Endothelial cell of umbilical vein (primary cell): ENCODE measurements at regions not wholly inside any gene's neighbourhood (a gene's known extent, or its start where the extent isn't known, plus 50 kb on each side); places are given as distances from the start of the nearest gene placed in this dataset.

Experiments
- BruUV-seq: library from RNA; stranded (reverse); fragments of 400-500 nt; replicated peaks from 2 replicates; lab custom pipeline; 2021; lab: Mats Ljungman, UMichigan
- CTCF ChIA-PET: fragments of 300-600, 350-600 bp; sonication (Branson Sonifier 250); formaldehyde crosslinking; loops from one replicate; lab custom pipeline; 2021; ENCODE audit warnings: antibody characterized with exemption, inconsistent platforms; lab: Charles Lee
- POLR2A ChIA-PET: fragments of 300-600, 350-600 bp; sonication (Branson Sonifier 250); formaldehyde crosslinking; loops from one replicate; lab custom pipeline; 2021; ENCODE audit warnings: antibody characterized with exemption, inconsistent platforms; lab: Charles Lee
- DNase-seq: peaks from one replicate; pipeline ENCODE4 v3.0.0-alpha.2; 2011; ENCODE audit warnings: low read depth, low spot score
- FAIRE-seq: peaks from 2 replicates; lab custom pipeline; 2011; peaks lifted over from hg19 to GRCh38; lab: Jason Lieb, UNC
- H2AFZ ChIP-seq: 2 replicates; pipeline ENCODE4 v1.6.0; 2012; ENCODE audit warnings: low read depth, low read length, control low read depth, inconsistent platforms
- H3K27ac ChIP-seq: 2 replicates; pipeline ENCODE4 v1.5.1; 2011; ENCODE audit warnings: low read depth, mild to moderate bottlenecking, control low read depth, low read length, moderate library complexity; ENCODE audit not compliant: insufficient read depth
- H3K27me3 ChIP-seq, 2 experiments: 2 replicates each; pipeline versions ENCODE4 v1.6.0 to v1.6.1; 2011; ENCODE audit warnings: low read length in 2 of 2, mixed read lengths in 1 of 2; ENCODE audit not compliant: control insufficient read depth in 2 of 2, insufficient read depth in 2 of 2
- H3K36me3 ChIP-seq, 2 experiments: 2 replicates in 1 of 2; 3 replicates in 1 of 2; pipeline ENCODE4 v1.5.1; 2011; ENCODE audit warnings: low read length in 2 of 2, mild to moderate bottlenecking in 1 of 2, moderate library complexity in 1 of 2; ENCODE audit not compliant: control insufficient read depth in 2 of 2, insufficient read depth in 2 of 2; ENCODE audit errors: extremely low read depth in 1 of 2
- H3K4me1 ChIP-seq: 3 replicates; pipeline ENCODE4 v1.5.1; 2011; ENCODE audit warnings: mild to moderate bottlenecking, low read length; ENCODE audit not compliant: control insufficient read depth, insufficient read depth; ENCODE audit errors: extremely low read depth
- H3K4me2 ChIP-seq: 2 replicates; pipeline ENCODE4 v1.6.1; 2011; ENCODE audit warnings: low read length, control low read depth, mixed read lengths; ENCODE audit not compliant: insufficient read depth
- H3K4me3 ChIP-seq, 3 experiments: fragments of 200-600 bp in 1 of 3; sonication (generic), shearing (Covaris generic) in 1 of 3; replicated peaks in 1 of 3; 2 replicates each; pipeline ENCODE4 v1.5.1; 2011 to 2016; ENCODE audit warnings: control low read depth in 3 of 3, low read length in 3 of 3, mild to moderate bottlenecking in 2 of 3, inconsistent platforms in 1 of 3, low read depth in 1 of 3, moderate library complexity in 1 of 3; ENCODE audit not compliant: insufficient read depth in 1 of 3
- H3K79me2 ChIP-seq: 2 replicates; pipeline ENCODE4 v1.6.0; 2012; ENCODE audit warnings: low read length, inconsistent platforms; ENCODE audit not compliant: control insufficient read depth, insufficient read depth
- H3K9ac ChIP-seq: replicated peaks from 2 replicates; pipeline ENCODE3; 2011; ENCODE audit warnings: low read length, control low read depth; ENCODE audit not compliant: insufficient read depth; ENCODE audit errors: extremely low read depth
- H3K9me1 ChIP-seq: replicated peaks from 3 replicates; pipeline ENCODE4 v1.6.0; 2011; ENCODE audit warnings: mild to moderate bottlenecking, low read length; ENCODE audit not compliant: control insufficient read depth, insufficient read depth; ENCODE audit errors: extremely low read depth
- H3K9me3 ChIP-seq: replicated peaks from 2 replicates; pipeline ENCODE4 v1.5.1; 2012; ENCODE audit warnings: low read length, inconsistent platforms; ENCODE audit not compliant: control insufficient read depth, insufficient read depth
- H4K20me1 ChIP-seq: replicated peaks from 2 replicates; pipeline ENCODE3; 2011; ENCODE audit warnings: mild to moderate bottlenecking, low read length; ENCODE audit not compliant: control insufficient read depth, insufficient read depth; ENCODE audit errors: extremely low read depth
- CTCF ChIP-seq, 2 donors: IDR thresholded peaks; 1 replicate in 1 of 2; 2 replicates in 1 of 2; pipeline ENCODE4 v1.5.1; 2011; ENCODE audit warnings: low read length in 2 of 2, mild to moderate bottlenecking in 2 of 2, moderate library complexity in 2 of 2, control low read depth in 1 of 2, inconsistent platforms in 1 of 2, low read depth in 1 of 2; ENCODE audit not compliant: insufficient read depth in 1 of 2; ENCODE audit errors: extremely low read depth in 1 of 2
- EZH2 ChIP-seq: IDR thresholded peaks from 2 replicates; pipeline ENCODE4 v1.6.1; 2012; ENCODE audit warnings: borderline replicate concordance, low read depth, mild to moderate bottlenecking, moderate library complexity, low read length, inconsistent platforms; ENCODE audit not compliant: severe bottlenecking
- FOS ChIP-seq: IDR thresholded peaks from 2 replicates; pipeline ENCODE4 v1.6.1; 2011; ENCODE audit warnings: mild to moderate bottlenecking, low read length, moderate library complexity, borderline replicate concordance; ENCODE audit not compliant: insufficient read depth
- GATA2 ChIP-seq: IDR thresholded peaks from 2 replicates; pipeline ENCODE4 v1.7.0; 2011; ENCODE audit warnings: low read depth, mild to moderate bottlenecking, moderate library complexity, mixed read lengths, low read length; ENCODE audit not compliant: insufficient read length, insufficient read depth
- JUN ChIP-seq: IDR thresholded peaks from 2 replicates; pipeline ENCODE4 v1.6.1; 2011; ENCODE audit warnings: borderline replicate concordance, low read depth; ENCODE audit not compliant: insufficient read length, insufficient read depth
- MAX ChIP-seq: IDR thresholded peaks from 2 replicates; pipeline ENCODE4 v1.6.1; 2011; ENCODE audit not compliant: insufficient read depth, insufficient read length
- MYC ChIP-seq: IDR thresholded peaks from one replicate; pipeline ENCODE4 v1.6.1; 2011; ENCODE audit warnings: mild to moderate bottlenecking, low read depth, low read length
- POLR2A ChIP-seq: IDR thresholded peaks from 2 replicates; pipeline ENCODE4 v1.6.1; 2012; ENCODE audit warnings: low read depth, mild to moderate bottlenecking, control low read depth, low read length
- POLR2AphosphoS5 ChIP-seq: IDR thresholded peaks from 2 replicates; pipeline ENCODE4 v1.6.1; 2012; ENCODE audit warnings: low read depth, mild to moderate bottlenecking, control low read depth, low read length, moderate library complexity; ENCODE audit not compliant: insufficient read depth
- dilution Hi-C: fragments of 300-500 bp; cut with MboI; formaldehyde crosslinking; loops from one replicate; pipeline ENCODE4 v1.15.0; 2019; ENCODE audit warnings: low sequenced_read_pairs; ENCODE audit not compliant: extremely low pct_ligation_motif_present
- intact Hi-C: fragments of 100-400 bp; cut with micrococcal nuclease; formaldehyde crosslinking; loops from one replicate; pipeline ENCODE4 v1.10.0; 2022

GRCh38 chr17:15168379-15168778, 96.7 kb downstream of the PMP22 start:
- Histone ChIP-seq H3K4me1 (no peaks in the 10 kb centered on the region), H3K9me1 (no peaks in the 10 kb centered on the region), H3K27me3 (peaks cover 0 to 1% of the 10 kb centered on the region in 2 experiments), H3K9me3 (no peaks in the 10 kb centered on the region), H2AFZ (no peak overlapping the region), H3K4me2 (no peak overlapping the region), H3K79me2 (no peaks in the 10 kb centered on the region), H3K9ac (no peak overlapping the region), H3K4me3 (no peak overlapping the region), H4K20me1 (no peaks in the 10 kb centered on the region), H3K36me3 (no peaks in the 10 kb centered on the region), H3K27ac (no peak overlapping the region)
- no peak for FAIRE-seq
- intact Hi-C loops: no loop called here
- ChIA-PET CTCF (no interaction called here), POLR2A (no interaction called here)
- BruUV-seq: no TSS peak
- TF ChIP-seq EZH2 (no peak), GATA2 (no peak), POLR2AphosphoS5 (no peak), MYC (no peak), JUN (no peak), CTCF (IDR thresholded peaks at IDR 0.05; ENCODE audit: extremely low read depth in 1 of 2, insufficient read depth in 1 of 2, low read depth in 1 of 2, low read length in 2 of 2) (no peak), POLR2A (no peak), MAX (no peak), FOS (no peak)
- dilution Hi-C loops: no loop called here
- no peak for DNase-seq
